Vagina (tissue), 2 donors: ENCODE measurements at regions not wholly inside any gene's neighbourhood (a gene's known extent, or its start where the extent isn't known, plus 50 kb on each side); places are given as distances from the start of the nearest gene placed in this dataset.

Experiments
- DNase-seq, 2 donors: peaks; one replicate each; pipeline ENCODE4 v3.0.0-alpha.2; 2017; ENCODE audit errors: extremely low spot score in 2 of 2
- H3K27ac ChIP-seq: fragments of 200-600 bp; sonication (generic); one replicate; pipeline ENCODE4 v1.5.1; 2019
- H3K27me3 ChIP-seq: fragments of 200-600 bp; sonication (generic); one replicate; pipeline ENCODE4 v1.5.1; 2019
- H3K36me3 ChIP-seq, 2 donors: fragments of 200-600 bp; sonication (generic); one replicate each; pipeline ENCODE4 v1.5.1; 2017 to 2019
- H3K4me1 ChIP-seq: fragments of 200-600 bp; sonication (generic); one replicate; pipeline ENCODE4 v1.5.1; 2019
- H3K4me3 ChIP-seq, 2 donors: fragments of 200-600 bp; sonication (generic); 1 replicate in 1 of 2; 2 replicates in 1 of 2; pipeline ENCODE4 v1.5.1; 2016 to 2019
- H3K9me3 ChIP-seq: fragments of 200-600 bp; sonication (generic); one replicate; pipeline ENCODE4 v1.5.1; 2019
- CTCF ChIP-seq, 3 experiments: fragments of 450-650 bp in 2 of 3; fragments of 200-600 bp in 1 of 3; sonication (generic) in 1 of 3; IDR thresholded peaks; one replicate each; pipeline ENCODE4 v1.5.1; 2017 to 2019; ENCODE audit warnings: antibody characterized with exemption in 3 of 3, mild to moderate bottlenecking in 2 of 3, moderate library complexity in 2 of 3
- POLR2A ChIP-seq, 2 donors: fragments of 450-650 bp; IDR thresholded peaks; one replicate each; pipeline ENCODE4 v1.6.1; 2017; ENCODE audit warnings: antibody characterized with exemption in 2 of 2, mild to moderate bottlenecking in 2 of 2, moderate library complexity in 2 of 2
- POLR2AphosphoS5 ChIP-seq, 2 donors: sonication (generic); formaldehyde crosslinking; IDR thresholded peaks; one replicate each; pipeline ENCODE4 v1.9.0; 2017; ENCODE audit warnings: antibody characterized with exemption in 2 of 2, mild to moderate bottlenecking in 2 of 2, low read depth in 1 of 2; ENCODE audit not compliant: insufficient read depth in 1 of 2
- intact Hi-C: fragments of 100-400 bp; cut with DNase I; formaldehyde crosslinking; loops from one replicate; pipeline ENCODE4 v1.15.1; 2023

- Histone ChIP-seq H3K4me3 (no peak overlapping the region), H3K27ac (no peak overlapping the region), H3K4me1 (no peaks in the 10 kb centered on the region), H3K36me3 (no peaks in the 10 kb centered on the region), H3K9me3 (no peaks in the 10 kb centered on the region), H3K27me3 (no peaks in the 10 kb centered on the region)
- no peak for DNase-seq
- TF ChIP-seq POLR2AphosphoS5 (IDR thresholded peaks at IDR 0.05; ENCODE audit: insufficient read depth in 1 of 2, low read depth in 1 of 2) (no peak), POLR2A (IDR thresholded peaks at IDR 0.05) (no peak), CTCF (IDR thresholded peaks at IDR 0.05) (no peak)
- intact Hi-C loops: no loop called here
Measured at GRCh38 chr5:20340126-20340525, 352.1 kb upstream of the CDH18 start.

GRCh38 chr5:20335978-20336377 is 348.0 kb upstream of the CDH18 start:
- H3K36me3 ChIP-seq: no peaks in the 10 kb centered on the region
- H3K27ac ChIP-seq: no peak overlapping the region
- H3K4me3 ChIP-seq: no peak overlapping the region
- intact Hi-C loops: no loop called here
- no peak for DNase-seq
- H3K9me3 ChIP-seq: no peaks in the 10 kb centered on the region
- H3K27me3 ChIP-seq: no peaks in the 10 kb centered on the region
- no peaks in the 10 kb centered on the region for H3K4me1 ChIP-seq
- no peak for TF ChIP-seq CTCF (IDR thresholded peaks at IDR 0.05)
- TF ChIP-seq POLR2A (IDR thresholded peaks at IDR 0.05): no peak
- no peak for TF ChIP-seq POLR2AphosphoS5 (IDR thresholded peaks at IDR 0.05; ENCODE audit: insufficient read depth in 1 of 2, low read depth in 1 of 2)

GRCh38 chr5:20331826-20332225 is 343.8 kb upstream of the CDH18 start:
- intact Hi-C loops: no loop called here
- no peaks in the 10 kb centered on the region for H3K36me3 ChIP-seq
- H3K27ac ChIP-seq: no peak overlapping the region
- H3K9me3 ChIP-seq: no peaks in the 10 kb centered on the region
- TF ChIP-seq POLR2A (IDR thresholded peaks at IDR 0.05): no peak
- no peak for TF ChIP-seq POLR2AphosphoS5 (IDR thresholded peaks at IDR 0.05; ENCODE audit: insufficient read depth in 1 of 2, low read depth in 1 of 2)
- TF ChIP-seq CTCF (IDR thresholded peaks at IDR 0.05): no peak
- no peak overlapping the region for H3K4me3 ChIP-seq
- H3K27me3 ChIP-seq: no peaks in the 10 kb centered on the region
- DNase-seq: no peak
- no peaks in the 10 kb centered on the region for H3K4me1 ChIP-seq

- intact Hi-C loops: no loop called here
- no peaks in the 10 kb centered on the region for H3K36me3 ChIP-seq
- no peaks in the 10 kb centered on the region for H3K4me1 ChIP-seq
- no peaks in the 10 kb centered on the region for H3K27me3 ChIP-seq
- DNase-seq: no peak
- H3K4me3 ChIP-seq: no peak overlapping the region
- H3K9me3 ChIP-seq: no peaks in the 10 kb centered on the region
- H3K27ac ChIP-seq: no peak overlapping the region
- no peak for TF ChIP-seq POLR2AphosphoS5 (IDR thresholded peaks at IDR 0.05; ENCODE audit: insufficient read depth in 1 of 2, low read depth in 1 of 2)
- no peak for TF ChIP-seq CTCF (IDR thresholded peaks at IDR 0.05)
- TF ChIP-seq POLR2A (IDR thresholded peaks at IDR 0.05): no peak
Measured at GRCh38 chr5:20323323-20323722, 335.3 kb upstream of the CDH18 start.

GRCh38 chr5:20307391-20307790 is 319.4 kb upstream of the CDH18 start:
- intact Hi-C loops: no loop called here
- no peak overlapping the region for H3K4me3 ChIP-seq
- no peaks in the 10 kb centered on the region for H3K4me1 ChIP-seq

More at GRCh38 chr5:20307391-20307790, 319.4 kb upstream of the CDH18 start:
- Histone ChIP-seq H3K27ac (no peak overlapping the region), H3K27me3 (no peaks in the 10 kb centered on the region), H3K36me3 (no peaks in the 10 kb centered on the region), H3K9me3 (no peaks in the 10 kb centered on the region)
- DNase-seq: no peak
- no peak for TF ChIP-seq POLR2AphosphoS5 (IDR thresholded peaks at IDR 0.05; ENCODE audit: insufficient read depth in 1 of 2, low read depth in 1 of 2)
- no peak for TF ChIP-seq CTCF (IDR thresholded peaks at IDR 0.05)
- TF ChIP-seq POLR2A (IDR thresholded peaks at IDR 0.05): no peak
